B cell (primary cell): ENCODE measurements at regions not wholly inside any gene's neighbourhood (a gene's known extent, or its start where the extent isn't known, plus 50 kb on each side); places are given as distances from the start of the nearest gene placed in this dataset.
"Not testable (repeated sequence)": the region's sequence is repeated elsewhere in the genome, so short reads cannot be mapped to it uniquely, and the experiment has no call there.

Source experiments
- EZH2 ChIP-seq: IDR thresholded peaks from 2 replicates; pipeline ENCODE4 v1.6.1; 2012; ENCODE audit warnings: borderline replicate concordance, low read depth, mild to moderate bottlenecking, moderate library complexity, low read length; ENCODE audit not compliant: insufficient read depth, poor library complexity, severe bottlenecking
- TF ChIP-seq, protein P1 (sequence below): fragments of 200-600 bp; IDR thresholded peaks from one replicate; pipeline ENCODE4 v1.8.0; 2022; ENCODE audit warnings: antibody characterized with exemption, mild to moderate bottlenecking

DNA sequence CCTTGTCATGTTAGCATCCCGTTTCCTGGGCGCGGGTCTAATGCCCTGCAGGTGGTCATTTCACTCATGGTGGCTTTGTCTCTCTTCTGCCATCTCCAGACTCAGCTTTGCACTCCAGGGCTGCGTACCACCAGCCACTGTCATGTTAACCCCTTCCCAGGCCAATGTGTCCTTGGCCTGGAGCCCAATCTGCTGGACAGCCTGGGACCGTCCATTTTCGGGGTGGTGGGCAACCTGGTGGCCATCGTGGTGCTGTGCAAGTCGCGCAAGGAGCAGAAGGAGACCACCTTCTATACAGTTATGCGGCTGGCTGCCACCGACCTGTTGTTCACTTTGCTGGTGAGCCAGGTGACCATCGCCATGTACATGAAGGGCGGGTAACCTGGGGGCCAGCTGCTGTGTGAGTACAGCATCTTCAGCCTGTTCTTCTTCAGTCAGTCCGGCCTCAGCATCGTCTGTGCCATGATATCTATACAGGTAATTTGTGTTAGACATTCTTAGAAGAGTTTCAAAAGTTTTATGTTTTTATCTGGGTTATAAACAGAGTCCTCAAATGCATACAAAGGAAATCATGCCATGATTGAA lies 1654.0 kb downstream of the SPATA31A7 start:
- TF ChIP-seq, protein P1, sequence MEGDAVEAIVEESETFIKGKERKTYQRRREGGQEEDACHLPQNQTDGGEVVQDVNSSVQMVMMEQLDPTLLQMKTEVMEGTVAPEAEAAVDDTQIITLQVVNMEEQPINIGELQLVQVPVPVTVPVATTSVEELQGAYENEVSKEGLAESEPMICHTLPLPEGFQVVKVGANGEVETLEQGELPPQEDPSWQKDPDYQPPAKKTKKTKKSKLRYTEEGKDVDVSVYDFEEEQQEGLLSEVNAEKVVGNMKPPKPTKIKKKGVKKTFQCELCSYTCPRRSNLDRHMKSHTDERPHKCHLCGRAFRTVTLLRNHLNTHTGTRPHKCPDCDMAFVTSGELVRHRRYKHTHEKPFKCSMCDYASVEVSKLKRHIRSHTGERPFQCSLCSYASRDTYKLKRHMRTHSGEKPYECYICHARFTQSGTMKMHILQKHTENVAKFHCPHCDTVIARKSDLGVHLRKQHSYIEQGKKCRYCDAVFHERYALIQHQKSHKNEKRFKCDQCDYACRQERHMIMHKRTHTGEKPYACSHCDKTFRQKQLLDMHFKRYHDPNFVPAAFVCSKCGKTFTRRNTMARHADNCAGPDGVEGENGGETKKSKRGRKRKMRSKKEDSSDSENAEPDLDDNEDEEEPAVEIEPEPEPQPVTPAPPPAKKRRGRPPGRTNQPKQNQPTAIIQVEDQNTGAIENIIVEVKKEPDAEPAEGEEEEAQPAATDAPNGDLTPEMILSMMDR = not testable (repeated sequence)
- not testable (repeated sequence) for TF ChIP-seq EZH2
